ENCODE measurements at regions not wholly inside any gene's neighbourhood (a gene's known extent, or its start where the extent isn't known, plus 50 kb on each side); places are given as distances from the start of the nearest gene placed in this dataset.

- peak; percentile 72 for DNase-seq (ENCODE audit: low read depth, low spot score)
These were observed 136.3 kb upstream of the TMEM72 start for GRCh38 chr10:44774676-44775401.

- no peak for DNase-seq (ENCODE audit: low read depth, low spot score)
These were observed 135.8 kb upstream of the TMEM72 start for GRCh38 chr10:44775402-44775741.

GRCh38 chr10:44776181-44776580, 135.0 kb upstream of the TMEM72 start:
- DNase-seq (ENCODE audit: low read depth, low spot score) = peak; percentile 33

- DNase-seq (ENCODE audit: low read depth, low spot score) = no peak
These were observed 131.6 kb upstream of the TMEM72 start for GRCh38 chr10:44779511-44779910.

- DNase-seq (ENCODE audit: low read depth, low spot score) = peak; percentile 36
These were observed 130.7 kb upstream of the TMEM72 start for GRCh38 chr10:44780426-44780825.

GRCh38 chr10:44781131-44781530, 130.0 kb upstream of the TMEM72 start:
- DNase-seq (ENCODE audit: low read depth, low spot score) = no peak

- peak; percentile 87 for DNase-seq (ENCODE audit: low read depth, low spot score)
These were observed 124.8 kb upstream of the TMEM72 start for GRCh38 chr10:44786286-44786850.

GRCh38 chr10:44787480-44788075, 123.6 kb upstream of the TMEM72 start:
- no peak for DNase-seq (ENCODE audit: low read depth, low spot score)

- no peak for DNase-seq (ENCODE audit: low read depth, low spot score)
These were observed 122.7 kb upstream of the TMEM72 start for GRCh38 chr10:44788147-44789129.

- DNase-seq (ENCODE audit: low read depth, low spot score) = no peak
These were observed 118.9 kb upstream of the TMEM72 start for GRCh38 chr10:44792119-44792775.

- peak; percentile 44 for DNase-seq (ENCODE audit: low read depth, low spot score)
These were observed 111.2 kb upstream of the TMEM72 start for GRCh38 chr10:44799966-44800365.

- DNase-seq (ENCODE audit: low read depth, low spot score) = peak; percentile 98
These were observed 109.5 kb upstream of the TMEM72 start for GRCh38 chr10:44801383-44802327.

- DNase-seq (ENCODE audit: low read depth, low spot score) = no peak
These were observed 107.3 kb upstream of the TMEM72 start for GRCh38 chr10:44803862-44804261.

- DNase-seq (ENCODE audit: low read depth, low spot score) = no peak
These were observed 106.5 kb upstream of the TMEM72 start for GRCh38 chr10:44804661-44805060.

- DNase-seq (ENCODE audit: low read depth, low spot score) = no peak
These were observed 105.5 kb upstream of the TMEM72 start for GRCh38 chr10:44805466-44806210.

GRCh38 chr10:44806950-44807349, 104.2 kb upstream of the TMEM72 start:
- DNase-seq (ENCODE audit: low read depth, low spot score) = no peak

GRCh38 chr10:44807451-44807850, 103.7 kb upstream of the TMEM72 start:
- no peak for DNase-seq (ENCODE audit: low read depth, low spot score)

GRCh38 chr10:44809647-44810046, 101.5 kb upstream of the TMEM72 start:
- peak; percentile 36 for DNase-seq (ENCODE audit: low read depth, low spot score)

GRCh38 chr10:44811072-44811471, 100.1 kb upstream of the TMEM72 start:
- DNase-seq (ENCODE audit: low read depth, low spot score) = no peak

GRCh38 chr10:44813201-44813600, 97.9 kb upstream of the TMEM72 start:
- DNase-seq (ENCODE audit: low read depth, low spot score) = no peak

Data from astrocyte of the hippocampus (primary cell).